ENCODE measurements at regions not wholly inside any gene's neighbourhood (a gene's known extent, or its start where the extent isn't known, plus 50 kb on each side); places are given as distances from the start of the nearest gene placed in this dataset.

DNA sequence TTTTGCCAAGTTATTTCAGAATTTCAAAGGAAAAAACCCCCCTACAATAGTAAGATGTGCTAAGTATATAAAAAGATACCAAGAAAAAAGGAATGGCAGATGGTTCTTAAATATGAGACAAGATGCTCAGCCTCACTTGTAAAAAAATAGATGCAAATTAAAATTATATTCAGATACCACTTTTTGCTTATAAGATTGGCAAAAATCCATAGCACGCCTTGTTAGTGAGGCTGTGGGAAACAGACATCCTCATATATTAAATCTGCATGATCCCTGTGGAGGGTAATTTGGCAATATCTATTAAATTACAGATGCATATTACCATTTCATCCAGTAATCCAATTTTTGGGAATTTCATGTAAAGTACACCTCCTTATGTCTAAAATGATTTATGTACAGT is 62.5 kb upstream of the PDHA1 start:
- ATAC-seq (ENCODE audit: low FRiP score in 2 of 2) = no peak
- Histone ChIP-seq H3K4me3 (no peak overlapping the region), H3K27me3 (no peaks in the 10 kb centered on the region), H3K9me3 (no peaks in the 10 kb centered on the region), H3K4me1 (no peaks in the 10 kb centered on the region), H3K27ac (no peak overlapping the region), H3K36me3 (no peaks in the 10 kb centered on the region)
- DNase-seq = no peak
- 73 to 87% methylated on average over 1 of the region's 1 CpG for WGBS, 2 donors
- TF ChIP-seq EP300 (IDR thresholded peaks at IDR 0.05) (no peak), POLR2A (IDR thresholded peaks at IDR 0.05) (no peak)
- TF ChIP-seq, protein P1, sequence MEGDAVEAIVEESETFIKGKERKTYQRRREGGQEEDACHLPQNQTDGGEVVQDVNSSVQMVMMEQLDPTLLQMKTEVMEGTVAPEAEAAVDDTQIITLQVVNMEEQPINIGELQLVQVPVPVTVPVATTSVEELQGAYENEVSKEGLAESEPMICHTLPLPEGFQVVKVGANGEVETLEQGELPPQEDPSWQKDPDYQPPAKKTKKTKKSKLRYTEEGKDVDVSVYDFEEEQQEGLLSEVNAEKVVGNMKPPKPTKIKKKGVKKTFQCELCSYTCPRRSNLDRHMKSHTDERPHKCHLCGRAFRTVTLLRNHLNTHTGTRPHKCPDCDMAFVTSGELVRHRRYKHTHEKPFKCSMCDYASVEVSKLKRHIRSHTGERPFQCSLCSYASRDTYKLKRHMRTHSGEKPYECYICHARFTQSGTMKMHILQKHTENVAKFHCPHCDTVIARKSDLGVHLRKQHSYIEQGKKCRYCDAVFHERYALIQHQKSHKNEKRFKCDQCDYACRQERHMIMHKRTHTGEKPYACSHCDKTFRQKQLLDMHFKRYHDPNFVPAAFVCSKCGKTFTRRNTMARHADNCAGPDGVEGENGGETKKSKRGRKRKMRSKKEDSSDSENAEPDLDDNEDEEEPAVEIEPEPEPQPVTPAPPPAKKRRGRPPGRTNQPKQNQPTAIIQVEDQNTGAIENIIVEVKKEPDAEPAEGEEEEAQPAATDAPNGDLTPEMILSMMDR (IDR thresholded peaks at IDR 0.05) = no peak

DNA sequence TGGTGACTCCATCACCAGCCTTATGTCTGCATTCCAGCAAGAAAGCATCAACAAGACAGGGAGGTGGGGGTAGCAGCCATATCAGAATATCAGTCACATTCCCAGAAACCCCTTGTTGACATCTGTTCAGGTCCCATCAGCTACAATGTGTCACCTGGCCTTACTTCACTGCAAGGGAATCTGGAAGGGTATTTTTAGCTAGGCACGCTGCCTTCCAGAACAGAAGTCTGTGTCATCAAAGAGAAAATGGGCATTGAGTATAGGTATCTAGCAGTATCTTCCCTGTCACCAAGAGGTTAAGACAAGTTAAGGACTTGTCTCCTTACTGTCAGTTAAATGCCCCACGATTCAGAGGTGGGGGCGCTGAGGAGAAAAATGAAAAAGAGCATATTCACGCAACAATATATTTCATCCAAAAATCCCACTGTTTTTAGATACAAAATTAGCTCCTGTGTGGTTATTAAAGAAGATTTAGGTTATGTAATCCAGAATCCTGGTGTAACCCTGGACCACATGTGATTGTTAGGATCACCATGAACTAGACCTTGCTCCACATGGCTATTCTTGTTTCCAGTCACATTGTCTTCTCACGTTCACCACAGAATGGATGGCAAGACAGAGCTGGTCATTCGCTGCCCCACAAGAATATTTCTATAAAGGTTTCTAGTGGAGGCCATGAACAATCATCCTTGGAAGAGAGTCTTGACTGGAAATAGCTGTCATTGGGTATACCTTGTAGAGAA is 60.0 kb upstream of the PDHA1 start:
- DNase-seq (no peak), ATAC-seq (ENCODE audit: low FRiP score in 2 of 2) (no peak)
- TF ChIP-seq, protein P1 (IDR thresholded peaks at IDR 0.05) = no peak
- H3K27me3 ChIP-seq = no peaks in the 10 kb centered on the region
- no peaks in the 10 kb centered on the region for H3K4me1 ChIP-seq
- H3K27ac ChIP-seq = no peak overlapping the region
- H3K4me3 ChIP-seq = no peak overlapping the region
- H3K36me3 ChIP-seq = no peaks in the 10 kb centered on the region
- no peaks in the 10 kb centered on the region for H3K9me3 ChIP-seq
- 82 to 91% methylated on average over 5 to 6 of the region's 6 CpGs for WGBS, 2 donors

DNA sequence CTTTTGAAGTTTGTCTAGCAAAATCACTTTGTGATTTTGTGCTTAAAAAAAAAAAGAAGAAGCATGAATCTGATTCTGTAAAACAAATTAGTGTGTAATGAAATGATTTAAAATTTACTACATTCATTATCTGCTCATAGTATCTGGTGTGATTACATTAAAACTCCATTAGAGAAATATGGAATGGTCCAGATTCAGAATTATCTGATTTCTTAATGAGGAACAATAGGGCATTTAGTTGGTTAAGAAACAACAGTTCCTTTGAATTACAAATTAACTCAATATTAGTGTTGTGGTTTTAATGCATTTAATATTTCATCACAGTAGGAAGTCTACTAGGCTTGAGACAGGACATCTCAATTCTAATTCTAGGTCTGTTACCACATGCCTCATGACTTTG is 57.9 kb upstream of the PDHA1 start:
- no peak overlapping the region for H3K4me3 ChIP-seq
- no peaks in the 10 kb centered on the region for H3K4me1 ChIP-seq
- no peaks in the 10 kb centered on the region for H3K27me3 ChIP-seq
- no peak overlapping the region for H3K27ac ChIP-seq
- H3K36me3 ChIP-seq = no peaks in the 10 kb centered on the region
- TF ChIP-seq POLR2AphosphoS5 (IDR thresholded peaks at IDR 0.05) (no peak), EP300 (IDR thresholded peaks at IDR 0.05) (no peak), POLR2A (IDR thresholded peaks at IDR 0.05) (no peak)
- TF ChIP-seq, protein P1 (IDR thresholded peaks at IDR 0.05) = no peak
- no peak for ATAC-seq (ENCODE audit: low FRiP score in 2 of 2)
- no peak for DNase-seq
- no peaks in the 10 kb centered on the region for H3K9me3 ChIP-seq

DNA sequence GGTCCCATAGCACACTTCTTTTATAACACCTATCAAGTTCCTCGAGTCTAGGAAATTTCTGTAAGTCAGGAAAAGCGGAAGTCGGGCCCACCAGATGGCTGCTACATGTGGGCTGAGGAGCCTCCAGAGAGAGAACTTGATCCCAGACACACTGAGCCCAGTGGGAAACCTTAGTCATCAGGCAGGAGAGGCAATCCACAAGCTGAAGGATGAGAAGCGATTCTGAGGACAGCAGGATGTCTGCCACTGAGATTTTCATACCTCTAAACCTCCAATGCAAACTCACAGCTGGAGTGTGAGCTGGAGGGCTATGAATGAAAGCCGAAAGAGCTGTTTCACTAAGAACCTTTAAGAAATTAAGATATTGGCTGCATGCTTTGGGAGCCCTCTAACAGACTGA is 52.6 kb upstream of the PDHA1 start:
- no peaks in the 10 kb centered on the region for H3K4me1 ChIP-seq
- TF ChIP-seq POLR2AphosphoS5 (IDR thresholded peaks at IDR 0.05) = no peak
- TF ChIP-seq EP300 (IDR thresholded peaks at IDR 0.05) = no peak
- no peak for TF ChIP-seq POLR2A (IDR thresholded peaks at IDR 0.05)
- H3K9me3 ChIP-seq = no peaks in the 10 kb centered on the region
- H3K36me3 ChIP-seq = no peaks in the 10 kb centered on the region
- WGBS, 2 donors = 66 to 68% methylated on average over 5 of the region's 5 CpGs
- no peaks in the 10 kb centered on the region for H3K27me3 ChIP-seq
- H3K4me3 ChIP-seq = no peak overlapping the region
- no peak for ATAC-seq (ENCODE audit: low FRiP score in 2 of 2)
- DNase-seq = no peak
- no peak overlapping the region for H3K27ac ChIP-seq

DNA sequence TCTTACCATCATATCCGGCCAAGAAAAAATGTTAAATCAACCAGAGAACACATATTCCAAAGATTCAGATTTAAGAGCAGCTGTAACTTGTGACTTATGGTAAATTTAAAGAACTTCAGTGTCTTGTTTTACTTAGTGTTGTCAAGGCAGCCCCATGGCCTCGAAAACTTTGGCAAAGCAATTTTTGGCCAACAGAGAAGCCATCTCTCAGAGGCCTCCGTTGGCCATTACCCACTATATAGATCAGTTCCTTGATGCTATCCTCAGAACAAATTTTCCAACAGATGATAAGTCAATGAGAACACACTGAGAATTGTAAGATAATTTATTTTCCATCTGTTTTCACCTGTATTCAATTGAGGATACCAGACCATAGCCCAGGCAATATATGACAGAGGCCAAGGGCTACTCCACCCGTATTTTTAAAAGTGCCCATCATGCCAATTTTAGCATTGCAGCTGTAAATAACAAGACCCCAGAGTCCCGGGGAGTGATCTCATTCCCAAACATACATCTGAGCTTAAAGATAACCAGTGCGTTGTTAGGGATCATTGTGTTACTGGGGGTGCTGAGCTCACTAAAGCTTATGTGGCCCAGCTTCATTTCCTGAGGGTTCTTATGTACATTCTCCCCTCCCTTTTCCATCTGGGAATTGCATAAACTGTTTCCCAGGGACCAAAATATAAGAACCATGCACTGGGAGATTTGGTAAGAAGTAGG is 50.0 kb upstream of the PDHA1 start:
- TF ChIP-seq POLR2A (IDR thresholded peaks at IDR 0.05) (no peak), EP300 (IDR thresholded peaks at IDR 0.05) (no peak), POLR2AphosphoS5 (IDR thresholded peaks at IDR 0.05) (no peak)
- TF ChIP-seq, protein P1 (IDR thresholded peaks at IDR 0.05) = no peak
- 65 to 70% methylated on average over 6 of the region's 6 CpGs for WGBS, 2 donors
- Histone ChIP-seq H3K27me3 (no peaks in the 10 kb centered on the region), H3K4me1 (no peaks in the 10 kb centered on the region), H3K36me3 (no peaks in the 10 kb centered on the region), H3K4me3 (no peak overlapping the region), H3K27ac (no peak overlapping the region), H3K9me3 (no peaks in the 10 kb centered on the region)
- ATAC-seq (ENCODE audit: low FRiP score in 2 of 2) = no peak
- no peak for DNase-seq

Measured in upper lobe of left lung (tissue), 6 donors.